ENCODE measurements at regions not wholly inside any gene's neighbourhood (a gene's known extent, or its start where the extent isn't known, plus 50 kb on each side); places are given as distances from the start of the nearest gene placed in this dataset.
A peak's percentile ranks its signal among the peaks of the same experiment; 100 is the strongest.
"Not testable (repeated sequence)": the region's sequence is repeated elsewhere in the genome, so short reads cannot be mapped to it uniquely, and the experiment has no call there.

DNA sequence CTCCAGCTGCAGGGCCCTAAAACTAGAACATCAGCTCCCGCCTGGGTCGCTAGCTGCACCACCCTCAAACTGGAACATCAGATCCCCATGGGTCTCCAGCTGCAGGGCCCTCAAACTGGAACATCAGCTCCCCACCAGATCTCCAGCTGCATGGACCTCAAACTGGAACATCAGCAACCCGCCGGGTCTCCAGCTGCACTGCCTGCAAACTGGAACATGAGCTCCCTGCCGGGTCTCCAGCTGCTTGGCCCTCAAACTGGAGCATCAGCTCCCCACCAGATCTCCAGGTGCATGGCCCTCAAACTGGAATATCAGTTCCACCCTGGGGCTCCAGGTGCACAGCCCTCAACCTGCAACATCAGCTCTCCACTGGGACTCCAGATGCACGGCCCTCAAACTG, 82.7 kb downstream of the TFRC start:
- 84 to 89% (median 84%) methylated on average over 5 to 6 of the region's 6 CpGs; no CpG with 5 or more reads in 1 of the 4 donors for WGBS, 4 donors
- intact Hi-C loops (cut with DNase I); DNase-seq: not testable (repeated sequence)

DNA sequence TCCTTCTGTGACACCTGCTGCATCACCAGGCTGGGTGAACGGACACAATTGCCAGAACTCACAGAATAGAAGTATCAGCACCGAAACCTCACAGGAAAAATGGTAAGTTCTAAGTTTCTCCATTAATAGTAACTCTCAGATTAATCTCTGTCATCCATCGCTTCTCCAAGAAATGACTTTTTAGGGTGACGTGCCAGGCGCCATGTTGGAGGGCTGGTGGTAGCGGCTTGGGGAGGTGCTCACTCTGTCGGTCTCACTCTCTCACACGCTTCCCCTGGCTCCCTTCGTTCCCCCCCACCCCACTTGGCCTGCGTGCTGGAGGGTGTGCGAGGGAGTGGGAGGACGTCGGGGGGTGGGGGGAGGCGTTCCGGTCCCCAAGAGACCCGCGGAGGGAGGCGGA, 85.6 kb downstream of the TFRC start:
- DNase-seq; H3K4me3 ChIP-seq; intact Hi-C loops (cut with DNase I); H3K27me3 ChIP-seq; H3K36me3 ChIP-seq (replicated peaks in 1 of 2); H3K4me1 ChIP-seq (replicated peaks in 1 of 2); H3K9me3 ChIP-seq (replicated peaks in 1 of 3); H3K27ac ChIP-seq: not testable (repeated sequence)
- 73 to 88% (median 80%) methylated on average over 3 to 13 of the region's 18 CpGs for WGBS, 4 donors

More for the DNA sequence above, 82.7 kb downstream of the TFRC start:
- not testable (repeated sequence) for H3K36me3 ChIP-seq (replicated peaks in 1 of 2); H3K4me3 ChIP-seq; H3K4me1 ChIP-seq (replicated peaks in 1 of 2); H3K27ac ChIP-seq; H3K9me3 ChIP-seq (replicated peaks in 1 of 3); H3K27me3 ChIP-seq

DNA sequence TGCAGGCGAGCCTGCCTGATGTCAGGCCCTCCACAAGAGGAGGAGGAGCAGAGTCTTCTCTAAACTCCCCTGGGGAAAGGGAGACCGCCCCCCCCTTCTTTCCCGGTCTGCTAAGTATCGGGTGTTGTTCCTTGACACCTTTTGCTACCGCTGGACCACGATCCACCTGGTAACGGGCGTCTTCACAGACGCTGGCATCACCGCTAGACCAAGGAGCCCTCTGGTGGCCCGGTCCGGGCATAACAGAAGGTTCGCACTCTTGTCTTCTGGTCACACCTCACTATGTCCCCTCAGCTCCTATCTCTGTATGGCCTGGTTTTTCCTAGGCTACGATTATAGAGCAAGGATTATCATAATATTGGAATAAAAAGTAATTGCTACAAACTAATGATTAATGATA, 86.0 kb upstream of the TNK2 start:
- TF ChIP-seq, protein P1, sequence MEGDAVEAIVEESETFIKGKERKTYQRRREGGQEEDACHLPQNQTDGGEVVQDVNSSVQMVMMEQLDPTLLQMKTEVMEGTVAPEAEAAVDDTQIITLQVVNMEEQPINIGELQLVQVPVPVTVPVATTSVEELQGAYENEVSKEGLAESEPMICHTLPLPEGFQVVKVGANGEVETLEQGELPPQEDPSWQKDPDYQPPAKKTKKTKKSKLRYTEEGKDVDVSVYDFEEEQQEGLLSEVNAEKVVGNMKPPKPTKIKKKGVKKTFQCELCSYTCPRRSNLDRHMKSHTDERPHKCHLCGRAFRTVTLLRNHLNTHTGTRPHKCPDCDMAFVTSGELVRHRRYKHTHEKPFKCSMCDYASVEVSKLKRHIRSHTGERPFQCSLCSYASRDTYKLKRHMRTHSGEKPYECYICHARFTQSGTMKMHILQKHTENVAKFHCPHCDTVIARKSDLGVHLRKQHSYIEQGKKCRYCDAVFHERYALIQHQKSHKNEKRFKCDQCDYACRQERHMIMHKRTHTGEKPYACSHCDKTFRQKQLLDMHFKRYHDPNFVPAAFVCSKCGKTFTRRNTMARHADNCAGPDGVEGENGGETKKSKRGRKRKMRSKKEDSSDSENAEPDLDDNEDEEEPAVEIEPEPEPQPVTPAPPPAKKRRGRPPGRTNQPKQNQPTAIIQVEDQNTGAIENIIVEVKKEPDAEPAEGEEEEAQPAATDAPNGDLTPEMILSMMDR (IDR thresholded peaks at IDR 0.05) = peak in 2 of 6 experiments; percentile 33 to 45
- intact Hi-C loops (cut with DNase I); H3K4me3 ChIP-seq; H3K36me3 ChIP-seq (replicated peaks in 1 of 2); H3K27ac ChIP-seq; H3K9me3 ChIP-seq (replicated peaks in 1 of 3); H3K27me3 ChIP-seq; H3K4me1 ChIP-seq (replicated peaks in 1 of 2): not testable (repeated sequence)
- peak; percentile 39 to 83 (median 64) for DNase-seq
- 18 to 45% (median 22%) methylated on average over 4 to 13 of the region's 14 CpGs; no CpG with 5 or more reads in 1 of the 4 donors for WGBS, 4 donors

DNA sequence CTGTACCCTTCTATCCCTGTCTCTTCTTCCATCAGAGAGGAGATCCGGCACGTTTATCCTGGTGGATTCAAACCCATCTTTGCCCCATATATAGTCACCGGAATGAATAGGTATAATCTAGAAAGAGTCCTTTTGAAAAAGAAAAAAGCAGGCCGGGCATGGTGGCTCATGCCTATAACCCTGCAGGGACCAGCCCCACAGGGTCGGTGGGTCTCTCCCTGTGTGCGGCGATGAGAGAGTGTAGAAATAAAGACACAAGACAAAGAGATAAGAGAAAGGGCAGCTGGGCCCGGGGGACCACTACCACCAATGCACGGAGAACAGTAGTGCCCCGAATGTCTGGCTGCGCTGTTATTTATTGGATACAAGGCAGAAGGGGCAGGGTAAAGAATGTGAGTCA, 85.3 kb upstream of the TNK2 start:
- H3K27ac ChIP-seq; H3K4me1 ChIP-seq (replicated peaks in 1 of 2); H3K27me3 ChIP-seq; DNase-seq; intact Hi-C loops (cut with DNase I); H3K36me3 ChIP-seq (replicated peaks in 1 of 2); H3K9me3 ChIP-seq (replicated peaks in 1 of 3); H3K4me3 ChIP-seq: not testable (repeated sequence)
- WGBS, 4 donors = 82 to 93% (median 84%) methylated on average over 10 to 11 of the region's 11 CpGs; no CpG with 5 or more reads in 1 of the 4 donors

DNA sequence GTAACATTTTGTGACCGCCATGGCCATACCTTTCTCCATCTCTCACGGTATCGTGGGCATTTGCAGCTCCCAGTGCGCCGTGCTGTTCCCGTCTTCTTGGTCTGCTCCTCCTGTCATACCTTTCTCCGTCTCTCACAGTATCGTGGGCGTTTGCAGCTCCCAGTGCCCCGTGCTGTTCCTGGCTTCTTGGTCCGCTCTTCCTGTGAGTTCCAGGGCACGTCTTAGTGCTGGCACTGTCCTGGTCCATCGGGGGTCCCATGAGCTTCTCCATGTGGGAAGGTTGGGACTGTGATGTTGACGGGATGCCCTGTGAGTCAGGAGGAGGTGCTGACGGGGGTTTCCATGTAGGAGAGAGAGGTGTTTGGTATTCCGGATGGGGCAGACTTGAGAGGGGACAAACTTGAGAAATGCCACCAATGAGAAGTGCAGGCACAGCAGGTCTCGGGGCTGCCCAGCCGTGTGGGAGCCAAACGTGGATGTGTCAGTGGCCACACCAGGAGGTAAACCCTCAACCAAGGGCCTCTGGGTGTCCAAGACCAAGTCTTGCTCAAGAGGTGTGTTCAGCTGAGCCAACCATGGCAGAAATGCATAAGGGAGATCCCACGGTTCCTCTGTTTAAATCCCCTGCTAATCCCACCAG, 84.7 kb upstream of the TNK2 start:
- H3K27me3 ChIP-seq; DNase-seq; H3K4me3 ChIP-seq; H3K36me3 ChIP-seq (replicated peaks in 1 of 2); intact Hi-C loops (cut with DNase I); H3K9me3 ChIP-seq (replicated peaks in 1 of 3); H3K4me1 ChIP-seq (replicated peaks in 1 of 2); H3K27ac ChIP-seq: not testable (repeated sequence)
- 85 to 96% (median 90%) methylated on average over 6 to 19 of the region's 20 CpGs for WGBS, 4 donors

DNA sequence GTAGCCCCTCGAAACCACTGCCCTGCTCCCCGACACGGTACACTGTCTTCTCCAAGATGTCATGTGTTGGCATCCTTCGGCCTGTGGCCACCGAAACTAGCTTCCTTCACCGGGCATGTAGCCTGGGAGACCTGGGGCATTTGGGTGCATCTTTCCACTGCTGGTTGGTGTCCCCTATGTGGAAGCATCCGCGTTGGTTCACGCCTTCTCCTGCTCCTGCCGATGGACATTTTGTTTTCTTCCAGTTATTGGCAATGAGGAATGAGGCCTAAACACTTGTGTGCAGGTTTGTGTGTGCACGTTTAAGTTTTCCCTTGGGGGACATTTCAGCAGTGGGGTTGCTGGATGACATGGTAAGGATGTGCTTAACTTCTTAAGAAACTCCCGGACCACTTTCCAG, 83.6 kb upstream of the TNK2 start:
- H3K4me1 ChIP-seq (replicated peaks in 1 of 2); H3K27me3 ChIP-seq; H3K27ac ChIP-seq; H3K9me3 ChIP-seq (replicated peaks in 1 of 3); DNase-seq; intact Hi-C loops (cut with DNase I); H3K36me3 ChIP-seq (replicated peaks in 1 of 2); H3K4me3 ChIP-seq: not testable (repeated sequence)
- WGBS, 4 donors = 88 to 91% (median 89%) methylated on average over 6 to 12 of the region's 12 CpGs

DNA sequence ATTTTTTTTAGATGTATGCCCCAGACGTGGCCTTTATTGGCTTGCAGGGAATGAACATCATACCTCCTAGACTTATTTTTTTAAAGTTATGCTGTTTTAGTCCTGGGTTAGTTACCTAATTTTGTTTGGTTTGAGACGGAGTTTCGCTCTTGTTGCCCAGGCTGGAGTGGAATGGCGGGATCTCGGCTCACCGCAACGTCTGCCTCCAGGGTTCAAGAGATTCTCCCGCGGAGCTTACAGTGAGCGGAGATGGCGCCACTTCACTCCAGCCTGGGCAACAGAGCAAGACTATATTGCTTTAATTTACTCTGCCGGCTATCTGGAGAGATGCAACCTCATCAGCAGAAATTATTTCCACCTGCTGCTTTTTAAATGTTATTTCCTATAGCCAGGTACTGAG, 82.9 kb upstream of the TNK2 start:
- H3K27me3 ChIP-seq; H3K36me3 ChIP-seq (replicated peaks in 1 of 2); H3K9me3 ChIP-seq (replicated peaks in 1 of 3); H3K4me1 ChIP-seq (replicated peaks in 1 of 2); H3K27ac ChIP-seq; H3K4me3 ChIP-seq; intact Hi-C loops (cut with DNase I); DNase-seq: not testable (repeated sequence)
- 87 to 90% (median 88%) methylated on average over 12 of the region's 12 CpGs for WGBS, 4 donors

DNA sequence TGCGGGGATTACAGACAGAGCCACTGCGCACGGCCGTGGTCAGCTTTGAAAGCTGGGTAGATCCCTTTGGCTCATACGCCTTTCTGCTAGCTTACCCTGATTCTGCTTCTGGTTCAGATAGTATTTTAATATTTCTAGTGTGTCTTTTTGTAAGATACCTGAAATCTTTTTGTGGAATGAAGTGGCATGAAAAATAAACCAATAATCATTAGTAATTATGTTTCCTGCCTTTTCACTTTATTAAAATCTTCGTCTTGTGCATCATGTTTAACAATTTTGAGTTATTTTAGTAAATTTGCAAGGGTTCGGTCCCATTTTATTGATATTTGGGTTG, 82.5 kb upstream of the TNK2 start:
- intact Hi-C loops (cut with DNase I); H3K27me3 ChIP-seq; H3K36me3 ChIP-seq (replicated peaks in 1 of 2); H3K4me1 ChIP-seq (replicated peaks in 1 of 2); DNase-seq; H3K9me3 ChIP-seq (replicated peaks in 1 of 3): not testable (repeated sequence)
- Histone ChIP-seq H3K4me3 (peak overlapping the region in 3 of 4 donors; percentile 59 to 87 (median 75)), H3K27ac (peak overlapping the region in 3 of 5 donors; percentile 83 to 88 (median 84))
- 35 to 44% (median 38%) methylated on average over 7 of the region's 7 CpGs for WGBS, 4 donors
